Chondrocyte (in vitro differentiated cells): ENCODE measurements at regions not wholly inside any gene's neighbourhood (a gene's known extent, or its start where the extent isn't known, plus 50 kb on each side); places are given as distances from the start of the nearest gene placed in this dataset.
A peak's percentile ranks its signal among the peaks of the same experiment; 100 is the strongest.

ENCODE experiments used
- DNase-seq: peaks from one replicate; pipeline ENCODE4 v3.0.0; 2021; ENCODE audit warnings: mixed read lengths, low spot score
- H3K27ac Mint-ChIP-seq: one replicate; pipeline ENCODE4 v1.8.0; 2021; ENCODE audit warnings: mild to moderate bottlenecking, moderate library complexity, mixed read lengths; ENCODE audit not compliant: unreplicated experiment
- H3K27me3 Mint-ChIP-seq: 2 replicates; pipeline ENCODE4 v1.8.0; 2021; ENCODE audit warnings: low read depth, mixed read lengths
- H3K36me3 Mint-ChIP-seq: 2 replicates; pipeline ENCODE4 v1.8.0; 2021; ENCODE audit warnings: low read depth, mixed read lengths
- H3K4me1 Mint-ChIP-seq: 2 replicates; pipeline ENCODE4 v1.8.0; 2021; ENCODE audit warnings: low read depth, mild to moderate bottlenecking, mixed read lengths
- H3K4me3 Mint-ChIP-seq: one replicate; pipeline ENCODE4 v1.8.0; 2021; ENCODE audit warnings: mild to moderate bottlenecking, moderate library complexity, mixed read lengths; ENCODE audit not compliant: unreplicated experiment
- H3K9me3 Mint-ChIP-seq: 2 replicates; pipeline ENCODE4 v1.8.0; 2021; ENCODE audit warnings: low read depth, mixed read lengths
- TF ChIP-seq, protein P1 (sequence below): fragments of 200-600 bp; sonication (generic); IDR thresholded peaks from 2 replicates; pipeline ENCODE4 v1.5.0; 2021; ENCODE audit warnings: antibody characterized with exemption, mild to moderate bottlenecking, moderate library complexity

DNA sequence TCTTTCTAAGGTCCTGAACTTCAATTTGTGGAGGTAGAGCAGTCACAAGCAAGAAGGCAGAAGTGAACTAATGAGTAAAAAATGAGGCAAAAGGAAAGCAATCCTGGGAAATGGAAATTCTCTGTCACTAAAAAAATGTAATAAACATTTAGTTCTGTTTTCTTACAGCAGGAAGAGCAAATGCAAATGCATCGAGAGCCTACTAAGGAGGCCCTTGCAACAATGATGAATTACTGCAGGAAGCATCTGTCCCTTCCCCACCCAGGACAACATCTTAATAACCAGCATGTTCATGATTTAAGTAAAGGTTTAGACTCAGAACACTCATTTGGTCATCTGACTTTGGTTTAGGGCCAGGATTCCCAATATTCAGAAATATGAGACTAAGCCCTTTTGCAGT, 341.4 kb upstream of the NOCT start:
- TF ChIP-seq, protein P1, sequence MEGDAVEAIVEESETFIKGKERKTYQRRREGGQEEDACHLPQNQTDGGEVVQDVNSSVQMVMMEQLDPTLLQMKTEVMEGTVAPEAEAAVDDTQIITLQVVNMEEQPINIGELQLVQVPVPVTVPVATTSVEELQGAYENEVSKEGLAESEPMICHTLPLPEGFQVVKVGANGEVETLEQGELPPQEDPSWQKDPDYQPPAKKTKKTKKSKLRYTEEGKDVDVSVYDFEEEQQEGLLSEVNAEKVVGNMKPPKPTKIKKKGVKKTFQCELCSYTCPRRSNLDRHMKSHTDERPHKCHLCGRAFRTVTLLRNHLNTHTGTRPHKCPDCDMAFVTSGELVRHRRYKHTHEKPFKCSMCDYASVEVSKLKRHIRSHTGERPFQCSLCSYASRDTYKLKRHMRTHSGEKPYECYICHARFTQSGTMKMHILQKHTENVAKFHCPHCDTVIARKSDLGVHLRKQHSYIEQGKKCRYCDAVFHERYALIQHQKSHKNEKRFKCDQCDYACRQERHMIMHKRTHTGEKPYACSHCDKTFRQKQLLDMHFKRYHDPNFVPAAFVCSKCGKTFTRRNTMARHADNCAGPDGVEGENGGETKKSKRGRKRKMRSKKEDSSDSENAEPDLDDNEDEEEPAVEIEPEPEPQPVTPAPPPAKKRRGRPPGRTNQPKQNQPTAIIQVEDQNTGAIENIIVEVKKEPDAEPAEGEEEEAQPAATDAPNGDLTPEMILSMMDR, result no peak
- H3K4me3 Mint-ChIP-seq, result no peak overlapping the region
- DNase-seq, result no peak
- H3K9me3 Mint-ChIP-seq, result no peaks in the 10 kb centered on the region
- H3K36me3 Mint-ChIP-seq, result no peaks in the 10 kb centered on the region
- H3K4me1 Mint-ChIP-seq, result peaks cover 53% of the 10 kb centered on the region
- no peak overlapping the region for H3K27ac Mint-ChIP-seq
- H3K27me3 Mint-ChIP-seq, result no peaks in the 10 kb centered on the region

- H3K4me1 Mint-ChIP-seq, result peaks cover 58% of the 10 kb centered on the region
- TF ChIP-seq, protein P1, result no peak
- H3K27ac Mint-ChIP-seq, result peak overlapping the region; percentile 30
- H3K27me3 Mint-ChIP-seq, result no peaks in the 10 kb centered on the region
- H3K9me3 Mint-ChIP-seq, result no peaks in the 10 kb centered on the region
- no peak overlapping the region for H3K4me3 Mint-ChIP-seq
- no peak for DNase-seq
- no peaks in the 10 kb centered on the region for H3K36me3 Mint-ChIP-seq
Observed at GRCh38 chr4:138673053-138673452, 342.5 kb upstream of the NOCT start.

- DNase-seq, result no peak
- H3K4me1 Mint-ChIP-seq, result peaks cover 52% of the 10 kb centered on the region
- H3K27me3 Mint-ChIP-seq, result no peaks in the 10 kb centered on the region
- no peaks in the 10 kb centered on the region for H3K9me3 Mint-ChIP-seq
- TF ChIP-seq, protein P1, result no peak
- no peaks in the 10 kb centered on the region for H3K36me3 Mint-ChIP-seq
- peak overlapping the region; percentile 68 for H3K27ac Mint-ChIP-seq
- H3K4me3 Mint-ChIP-seq, result no peak overlapping the region
Observed at GRCh38 chr4:138672393-138672976, 343.1 kb upstream of the NOCT start.

DNA sequence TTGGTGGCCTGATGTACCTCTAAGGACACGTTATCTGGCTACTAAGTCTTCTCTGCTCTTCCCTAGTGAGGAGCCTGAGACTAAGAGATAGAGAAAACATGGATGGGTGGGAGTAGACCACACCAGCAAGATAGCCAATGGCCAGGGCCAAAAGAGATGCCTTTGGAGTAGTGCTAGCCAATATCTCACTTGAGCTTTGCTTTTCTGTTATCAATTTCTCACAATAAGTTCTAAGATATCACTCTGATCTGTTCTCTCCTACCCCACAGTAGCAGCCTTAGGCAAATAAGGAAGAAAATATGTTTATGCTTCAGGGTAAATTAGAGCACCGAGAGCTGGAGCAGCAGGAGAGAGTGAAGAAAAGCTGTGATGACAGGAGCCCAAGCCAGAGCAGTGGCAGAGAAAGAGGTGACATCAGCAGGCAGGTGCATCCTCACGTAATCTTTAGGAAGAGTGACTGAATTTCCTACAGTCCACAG, 343.9 kb upstream of the NOCT start:
- no peaks in the 10 kb centered on the region for H3K27me3 Mint-ChIP-seq
- no peaks in the 10 kb centered on the region for H3K36me3 Mint-ChIP-seq
- no peak overlapping the region for H3K27ac Mint-ChIP-seq
- TF ChIP-seq, protein P1, result no peak
- H3K4me3 Mint-ChIP-seq, result no peak overlapping the region
- peaks cover 51% of the 10 kb centered on the region for H3K4me1 Mint-ChIP-seq
- no peak for DNase-seq
- H3K9me3 Mint-ChIP-seq, result no peaks in the 10 kb centered on the region

DNA sequence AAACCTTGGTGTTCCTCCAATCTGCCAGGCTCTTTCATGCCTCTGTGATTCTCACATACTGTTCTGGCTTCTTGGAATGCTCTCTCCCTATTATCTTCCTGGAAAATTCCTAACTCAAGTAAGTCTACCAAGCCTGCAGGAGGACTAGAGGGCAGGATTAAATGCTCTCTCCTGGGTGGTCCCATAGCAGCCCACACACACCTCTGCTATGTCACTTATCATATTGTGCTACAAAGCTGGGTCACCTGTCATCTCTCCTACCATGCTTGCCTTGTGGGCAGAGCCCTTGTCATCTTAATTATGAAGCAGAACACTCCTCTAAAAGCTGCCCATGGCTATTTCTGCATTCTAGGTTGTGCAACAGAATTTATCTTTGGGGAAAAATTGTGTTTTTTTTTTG, 344.5 kb upstream of the NOCT start:
- peak overlapping the region; percentile 10 for H3K27ac Mint-ChIP-seq
- DNase-seq, result no peak
- H3K36me3 Mint-ChIP-seq, result no peaks in the 10 kb centered on the region
- H3K27me3 Mint-ChIP-seq, result no peaks in the 10 kb centered on the region
- TF ChIP-seq, protein P1, result no peak
- no peaks in the 10 kb centered on the region for H3K9me3 Mint-ChIP-seq
- peaks cover 51% of the 10 kb centered on the region for H3K4me1 Mint-ChIP-seq
- H3K4me3 Mint-ChIP-seq, result no peak overlapping the region
